ENCODE measurements at regions not wholly inside any gene's neighbourhood (a gene's known extent, or its start where the extent isn't known, plus 50 kb on each side); places are given as distances from the start of the nearest gene placed in this dataset.
"Not testable (repeated sequence)": the region's sequence is repeated elsewhere in the genome, so short reads cannot be mapped to it uniquely, and the experiment has no call there.

DNA sequence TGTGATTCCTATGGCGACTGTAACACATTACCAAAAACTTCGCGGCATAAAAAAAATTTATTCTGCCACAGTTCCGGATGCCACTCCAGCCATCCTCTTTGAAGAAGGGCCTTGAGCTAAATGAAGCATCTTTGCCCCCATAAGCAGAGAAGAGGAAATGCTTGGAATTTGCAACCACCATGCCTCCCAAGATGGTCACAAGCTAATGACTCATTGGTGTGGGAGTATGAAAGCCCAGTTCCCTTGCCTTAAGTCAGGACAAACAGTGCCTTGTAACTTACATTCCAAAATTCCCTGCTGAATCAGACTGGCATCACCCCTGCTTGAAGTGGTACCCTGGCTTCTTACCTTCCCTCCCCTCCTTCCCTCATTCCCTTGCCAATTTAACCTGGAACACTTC is 1077.4 kb downstream of the EPHA3 start:
- Histone ChIP-seq H2AFZ (ENCODE audit: low read depth, low read length) (no peak overlapping the region), H3K4me2 (ENCODE audit: low read length) (no peak overlapping the region), H3F3A (ENCODE audit: insufficient read depth, low read length, poor library complexity, severe bottlenecking) (no peaks in the 10 kb centered on the region), H3K36me3 (ENCODE audit: insufficient read depth, low read length) (no peaks in the 10 kb centered on the region), H3K27ac (ENCODE audit: low read length) (no peak overlapping the region), H3K9me2 (ENCODE audit: insufficient read depth, low read length) (no peaks in the 10 kb centered on the region), H3K27me3 (ENCODE audit: insufficient read depth, low read depth, low read length) (no peaks in the 10 kb centered on the region), H3K79me2 (replicated peaks; ENCODE audit: insufficient read depth, low read length) (no peaks in the 10 kb centered on the region), H3K9me3 (ENCODE audit: low read length) (no peaks in the 10 kb centered on the region), H3K4me3 (ENCODE audit: low read length) (no peak overlapping the region), H4K20me1 (ENCODE audit: insufficient read depth) (no peaks in the 10 kb centered on the region), H3K9ac (ENCODE audit: low read length) (no peak overlapping the region)
- TF ChIP-seq MXI1 (conservative IDR thresholded peaks at IDR 0.05; ENCODE audit: poor library complexity, severe bottlenecking): no peak
- TF ChIP-seq EZH2 (IDR thresholded peaks at IDR 0.05; ENCODE audit: borderline replicate concordance, insufficient read depth, low read length, poor library complexity, severe bottlenecking): no peak
- no peak for TF ChIP-seq CTCF (IDR thresholded peaks at IDR 0.05; ENCODE audit: poor library complexity, severe bottlenecking)
- no peak for TF ChIP-seq REST (IDR thresholded peaks at IDR 0.05; ENCODE audit: borderline replicate concordance)
- TF ChIP-seq EP300 (conservative IDR thresholded peaks at IDR 0.05; ENCODE audit: poor library complexity, severe bottlenecking): no peak
- no peak for TF ChIP-seq POLR2AphosphoS5 (IDR thresholded peaks at IDR 0.05)
- TF ChIP-seq SMC3 (conservative IDR thresholded peaks at IDR 0.05; ENCODE audit: poor library complexity): no peak
- no peak for TF ChIP-seq RAD21 (conservative IDR thresholded peaks at IDR 0.05)
- TF ChIP-seq TAF1 (IDR thresholded peaks at IDR 0.05; ENCODE audit: low read depth): no peak

GRCh38 chr3:90197383-90197782 is 1090.0 kb downstream of the EPHA3 start:
- not testable (repeated sequence) for H3K27ac ChIP-seq (ENCODE audit: low read length); H3K9me3 ChIP-seq (ENCODE audit: low read length); H4K20me1 ChIP-seq (ENCODE audit: insufficient read depth); H3F3A ChIP-seq (ENCODE audit: insufficient read depth, low read length, poor library complexity, severe bottlenecking); H3K79me2 ChIP-seq (replicated peaks; ENCODE audit: insufficient read depth, low read length); H3K36me3 ChIP-seq (ENCODE audit: insufficient read depth, low read length); H3K4me3 ChIP-seq (ENCODE audit: low read length); H3K9ac ChIP-seq (ENCODE audit: low read length); H2AFZ ChIP-seq (ENCODE audit: low read depth, low read length); H3K4me2 ChIP-seq (ENCODE audit: low read length); H3K27me3 ChIP-seq (ENCODE audit: insufficient read depth, low read depth, low read length); H3K9me2 ChIP-seq (ENCODE audit: insufficient read depth, low read length)

DNA sequence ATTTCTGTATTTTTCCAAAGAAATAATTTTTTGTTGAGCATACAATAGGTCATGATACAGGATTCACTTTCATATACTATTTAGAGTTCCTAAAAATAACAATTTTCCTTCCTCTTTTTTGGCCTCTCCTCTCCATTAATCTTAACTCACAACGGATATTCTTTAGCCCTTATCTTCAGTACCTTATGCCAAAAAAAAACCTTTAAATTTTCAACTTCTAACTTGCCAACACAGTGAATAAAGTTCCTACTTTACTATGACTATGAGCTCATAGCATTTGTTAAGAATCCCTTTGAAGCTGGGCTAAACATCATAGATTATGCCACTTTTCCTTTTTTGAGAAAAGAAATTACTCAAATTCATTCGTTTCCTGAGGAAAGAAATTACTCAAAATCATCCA is 1095.5 kb downstream of the EPHA3 start:
- H3K9me3 ChIP-seq (ENCODE audit: low read length); H3K27ac ChIP-seq (ENCODE audit: low read length); H4K20me1 ChIP-seq (ENCODE audit: insufficient read depth); H3K36me3 ChIP-seq (ENCODE audit: insufficient read depth, low read length); H2AFZ ChIP-seq (ENCODE audit: low read depth, low read length); H3K4me3 ChIP-seq (ENCODE audit: low read length); H3K27me3 ChIP-seq (ENCODE audit: insufficient read depth, low read depth, low read length); H3K9ac ChIP-seq (ENCODE audit: low read length); H3F3A ChIP-seq (ENCODE audit: insufficient read depth, low read length, poor library complexity, severe bottlenecking); H3K79me2 ChIP-seq (replicated peaks; ENCODE audit: insufficient read depth, low read length); H3K9me2 ChIP-seq (ENCODE audit: insufficient read depth, low read length); H3K4me2 ChIP-seq (ENCODE audit: low read length): not testable (repeated sequence)

GRCh38 chr3:90206482-90206881 is 1099.1 kb downstream of the EPHA3 start:
- H3K27ac ChIP-seq (ENCODE audit: low read length); H3K4me3 ChIP-seq (ENCODE audit: low read length); H3K36me3 ChIP-seq (ENCODE audit: insufficient read depth, low read length); H3K79me2 ChIP-seq (replicated peaks; ENCODE audit: insufficient read depth, low read length); H3F3A ChIP-seq (ENCODE audit: insufficient read depth, low read length, poor library complexity, severe bottlenecking); H3K27me3 ChIP-seq (ENCODE audit: insufficient read depth, low read depth, low read length); H4K20me1 ChIP-seq (ENCODE audit: insufficient read depth); H3K4me2 ChIP-seq (ENCODE audit: low read length); H3K9me2 ChIP-seq (ENCODE audit: insufficient read depth, low read length); H3K9me3 ChIP-seq (ENCODE audit: low read length); H2AFZ ChIP-seq (ENCODE audit: low read depth, low read length); H3K9ac ChIP-seq (ENCODE audit: low read length): not testable (repeated sequence)

- not testable (repeated sequence) for H3K9ac ChIP-seq (ENCODE audit: low read length); H3K4me3 ChIP-seq (ENCODE audit: low read length); H3K36me3 ChIP-seq (ENCODE audit: insufficient read depth, low read length); H3K9me3 ChIP-seq (ENCODE audit: low read length); H3K4me2 ChIP-seq (ENCODE audit: low read length); H3K79me2 ChIP-seq (replicated peaks; ENCODE audit: insufficient read depth, low read length); H3K27me3 ChIP-seq (ENCODE audit: insufficient read depth, low read depth, low read length); H2AFZ ChIP-seq (ENCODE audit: low read depth, low read length); H3K27ac ChIP-seq (ENCODE audit: low read length); H3F3A ChIP-seq (ENCODE audit: insufficient read depth, low read length, poor library complexity, severe bottlenecking); H3K9me2 ChIP-seq (ENCODE audit: insufficient read depth, low read length); H4K20me1 ChIP-seq (ENCODE audit: insufficient read depth)
These were observed 1100.1 kb downstream of the EPHA3 start for GRCh38 chr3:90207353-90208097.
